ENCODE measurements at regions not wholly inside any gene's neighbourhood (a gene's known extent, or its start where the extent isn't known, plus 50 kb on each side); places are given as distances from the start of the nearest gene placed in this dataset.

DNA sequence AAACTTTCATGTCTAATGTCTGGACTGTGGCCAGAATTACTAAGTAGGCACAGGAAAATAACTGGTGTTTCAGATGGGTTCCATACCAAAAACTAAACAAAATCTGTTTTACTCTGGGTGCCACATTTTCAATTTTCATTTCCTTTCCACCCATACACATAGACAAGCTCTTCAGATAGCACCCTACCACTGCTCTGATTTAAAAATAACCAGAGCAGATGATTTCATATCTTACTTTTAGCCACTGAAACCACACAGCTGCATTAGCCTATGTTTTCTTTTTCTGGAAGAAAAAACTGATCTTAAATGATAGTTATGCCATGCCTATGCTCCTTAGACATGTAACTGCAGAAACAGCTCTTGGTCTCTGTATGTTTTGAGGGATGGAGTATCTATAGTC is 647.6 kb downstream of the CPS1 start:
- intact Hi-C loops (cut with micrococcal nuclease) = no loop called here
- no peaks in the 10 kb centered on the region for H3K9me3 ChIP-seq (replicated peaks in 1 of 2; ENCODE audit: control insufficient read depth in 1 of 2, insufficient read depth in 1 of 2, low read length in 2 of 2)
- no peaks in the 10 kb centered on the region for H3K36me3 ChIP-seq (replicated peaks in 1 of 2; ENCODE audit: control insufficient read depth in 1 of 2, insufficient read depth in 2 of 2, low read length in 2 of 2)
- H4K20me1 ChIP-seq (ENCODE audit: insufficient read depth, low read length) = no peaks in the 10 kb centered on the region
- H3K9me3 Mint-ChIP-seq = peaks cover 0 to 3% (median 2%) of the 10 kb centered on the region in 7 donors
- H3K4me3 Mint-ChIP-seq = no peak overlapping the region
- no peaks in the 10 kb centered on the region for H3K4me1 Mint-ChIP-seq
- no peaks in the 10 kb centered on the region for H3K27me3 ChIP-seq (ENCODE audit: control insufficient read depth in 2 of 2, insufficient read depth in 2 of 2, low read length in 2 of 2)
- H2AFZ ChIP-seq (ENCODE audit: insufficient read depth, low read depth, low read length, poor library complexity, severe bottlenecking) = no peak overlapping the region
- no peak for DNase-seq
- no peak overlapping the region for H3K4me2 ChIP-seq (replicated peaks; ENCODE audit: extremely low read depth, low read length, poor library complexity, severe bottlenecking)
- no peak overlapping the region for H3K4me3 ChIP-seq (replicated peaks in 1 of 3; ENCODE audit: low read depth in 2 of 3, low read length in 3 of 3)
- TF ChIP-seq, protein P1, sequence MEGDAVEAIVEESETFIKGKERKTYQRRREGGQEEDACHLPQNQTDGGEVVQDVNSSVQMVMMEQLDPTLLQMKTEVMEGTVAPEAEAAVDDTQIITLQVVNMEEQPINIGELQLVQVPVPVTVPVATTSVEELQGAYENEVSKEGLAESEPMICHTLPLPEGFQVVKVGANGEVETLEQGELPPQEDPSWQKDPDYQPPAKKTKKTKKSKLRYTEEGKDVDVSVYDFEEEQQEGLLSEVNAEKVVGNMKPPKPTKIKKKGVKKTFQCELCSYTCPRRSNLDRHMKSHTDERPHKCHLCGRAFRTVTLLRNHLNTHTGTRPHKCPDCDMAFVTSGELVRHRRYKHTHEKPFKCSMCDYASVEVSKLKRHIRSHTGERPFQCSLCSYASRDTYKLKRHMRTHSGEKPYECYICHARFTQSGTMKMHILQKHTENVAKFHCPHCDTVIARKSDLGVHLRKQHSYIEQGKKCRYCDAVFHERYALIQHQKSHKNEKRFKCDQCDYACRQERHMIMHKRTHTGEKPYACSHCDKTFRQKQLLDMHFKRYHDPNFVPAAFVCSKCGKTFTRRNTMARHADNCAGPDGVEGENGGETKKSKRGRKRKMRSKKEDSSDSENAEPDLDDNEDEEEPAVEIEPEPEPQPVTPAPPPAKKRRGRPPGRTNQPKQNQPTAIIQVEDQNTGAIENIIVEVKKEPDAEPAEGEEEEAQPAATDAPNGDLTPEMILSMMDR (IDR thresholded peaks at IDR 0.05) = no peak
- no peak overlapping the region for H3K27ac ChIP-seq (ENCODE audit: low read depth in 1 of 2, low read length in 2 of 2)
- no peaks in the 10 kb centered on the region for H3K79me2 ChIP-seq (ENCODE audit: insufficient read depth, low read length)
- H3K9ac ChIP-seq (ENCODE audit: insufficient read depth, low read length, poor library complexity, severe bottlenecking) = no peak overlapping the region
- no peak overlapping the region for H3K27ac Mint-ChIP-seq
- H3K4me1 ChIP-seq (ENCODE audit: control insufficient read depth in 1 of 2, insufficient read depth in 2 of 2, low read length in 2 of 2) = no peaks in the 10 kb centered on the region
- no peaks in the 10 kb centered on the region for H3K36me3 Mint-ChIP-seq
- H3K27me3 Mint-ChIP-seq (ENCODE audit: low read depth in 3 of 3) = no peaks in the 10 kb centered on the region

DNA sequence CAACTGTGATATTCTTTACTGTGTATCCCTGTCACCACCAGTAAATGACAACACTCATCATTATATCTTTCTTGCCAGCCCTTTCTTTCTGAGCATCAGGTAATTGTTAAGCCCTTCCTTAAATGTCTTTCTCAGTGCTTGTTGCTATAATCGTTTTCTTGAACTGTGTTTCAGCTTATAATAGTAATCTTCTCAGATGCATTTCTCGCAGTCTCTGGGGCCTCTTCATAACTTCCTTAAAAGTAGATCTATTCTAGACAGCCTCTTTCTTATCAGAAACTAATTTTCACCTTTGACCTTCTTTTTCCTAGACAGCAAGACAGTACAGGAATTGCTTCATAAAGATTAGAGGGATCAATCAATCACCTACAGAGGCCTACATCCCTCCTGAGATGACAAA is 648.1 kb downstream of the CPS1 start:
- no peaks in the 10 kb centered on the region for H3K9me3 ChIP-seq (replicated peaks in 1 of 2; ENCODE audit: control insufficient read depth in 1 of 2, insufficient read depth in 1 of 2, low read length in 2 of 2)
- no peaks in the 10 kb centered on the region for H3K36me3 Mint-ChIP-seq
- no peak overlapping the region for H2AFZ ChIP-seq (ENCODE audit: insufficient read depth, low read depth, low read length, poor library complexity, severe bottlenecking)
- no peak overlapping the region for H3K27ac ChIP-seq (ENCODE audit: low read depth in 1 of 2, low read length in 2 of 2)
- H3K4me1 Mint-ChIP-seq = no peaks in the 10 kb centered on the region
- no peak overlapping the region for H3K4me3 ChIP-seq (replicated peaks in 1 of 3; ENCODE audit: low read depth in 2 of 3, low read length in 3 of 3)
- peaks cover 0 to 3% (median 2%) of the 10 kb centered on the region in 7 donors for H3K9me3 Mint-ChIP-seq
- no peak overlapping the region for H3K27ac Mint-ChIP-seq
- no peak for DNase-seq
- intact Hi-C loops (cut with micrococcal nuclease) = no loop called here
- TF ChIP-seq, protein P1 (IDR thresholded peaks at IDR 0.05) = no peak
- no peaks in the 10 kb centered on the region for H3K4me1 ChIP-seq (ENCODE audit: control insufficient read depth in 1 of 2, insufficient read depth in 2 of 2, low read length in 2 of 2)
- no peaks in the 10 kb centered on the region for H3K27me3 ChIP-seq (ENCODE audit: control insufficient read depth in 2 of 2, insufficient read depth in 2 of 2, low read length in 2 of 2)
- WGBS (ENCODE audit: insufficient coverage) = no CpG with 5 or more reads among the region's 2 CpGs
- H3K9ac ChIP-seq (ENCODE audit: insufficient read depth, low read length, poor library complexity, severe bottlenecking) = no peak overlapping the region
- no peaks in the 10 kb centered on the region for H3K27me3 Mint-ChIP-seq (ENCODE audit: low read depth in 3 of 3)
- H3K79me2 ChIP-seq (ENCODE audit: insufficient read depth, low read length) = no peaks in the 10 kb centered on the region
- H3K36me3 ChIP-seq (replicated peaks in 1 of 2; ENCODE audit: control insufficient read depth in 1 of 2, insufficient read depth in 2 of 2, low read length in 2 of 2) = no peaks in the 10 kb centered on the region
- H3K4me2 ChIP-seq (replicated peaks; ENCODE audit: extremely low read depth, low read length, poor library complexity, severe bottlenecking) = no peak overlapping the region
- H4K20me1 ChIP-seq (ENCODE audit: insufficient read depth, low read length) = no peaks in the 10 kb centered on the region
- no peak overlapping the region for H3K4me3 Mint-ChIP-seq
